NB4 (cell line): ENCODE measurements at regions not wholly inside any gene's neighbourhood (a gene's known extent, or its start where the extent isn't known, plus 50 kb on each side); places are given as distances from the start of the nearest gene placed in this dataset.

ENCODE experiments used
- DNase-seq: peaks from one replicate; pipeline ENCODE4 v3.0.0; 2010; ENCODE audit warnings: low read depth
- H3K4me3 ChIP-seq: one replicate; pipeline ENCODE4 v1.5.1; 2011; ENCODE audit warnings: mild to moderate bottlenecking, low read depth, low read length, moderate library complexity
- MAX ChIP-seq: IDR thresholded peaks from 2 replicates; pipeline ENCODE4 v1.6.1; 2011; ENCODE audit warnings: low read depth, low read length
- MYC ChIP-seq: IDR thresholded peaks from 2 replicates; pipeline ENCODE4 v1.6.1; 2011; ENCODE audit warnings: low read depth, low read length
- POLR2A ChIP-seq: IDR thresholded peaks from 2 replicates; pipeline ENCODE4 v1.6.1; 2011; ENCODE audit warnings: mild to moderate bottlenecking; ENCODE audit not compliant: insufficient read length; ENCODE audit errors: extremely low read depth
- TF ChIP-seq, protein P1 (sequence below): IDR thresholded peaks from one replicate; pipeline ENCODE4 v1.5.1; 2012; ENCODE audit warnings: low read depth, low read length

DNA sequence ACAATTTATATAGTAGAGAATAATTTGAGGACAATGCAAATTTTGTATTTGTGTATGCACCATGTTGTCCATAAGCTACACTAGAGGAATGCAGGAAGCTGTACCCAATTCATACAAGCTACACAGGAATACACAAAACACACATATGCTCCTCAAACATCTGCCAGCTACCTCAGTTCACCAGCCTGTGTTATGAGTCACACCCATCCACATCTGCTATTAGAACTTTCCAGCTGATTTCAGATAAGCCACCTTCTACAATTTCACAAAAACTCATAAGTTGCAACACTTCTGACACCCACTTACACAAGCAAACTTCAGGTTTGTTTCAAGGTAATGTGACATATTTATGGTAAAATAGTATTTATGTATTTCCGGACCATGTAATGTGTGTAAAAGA is 438.9 kb downstream of the SATB2 start:
- TF ChIP-seq, protein P1, sequence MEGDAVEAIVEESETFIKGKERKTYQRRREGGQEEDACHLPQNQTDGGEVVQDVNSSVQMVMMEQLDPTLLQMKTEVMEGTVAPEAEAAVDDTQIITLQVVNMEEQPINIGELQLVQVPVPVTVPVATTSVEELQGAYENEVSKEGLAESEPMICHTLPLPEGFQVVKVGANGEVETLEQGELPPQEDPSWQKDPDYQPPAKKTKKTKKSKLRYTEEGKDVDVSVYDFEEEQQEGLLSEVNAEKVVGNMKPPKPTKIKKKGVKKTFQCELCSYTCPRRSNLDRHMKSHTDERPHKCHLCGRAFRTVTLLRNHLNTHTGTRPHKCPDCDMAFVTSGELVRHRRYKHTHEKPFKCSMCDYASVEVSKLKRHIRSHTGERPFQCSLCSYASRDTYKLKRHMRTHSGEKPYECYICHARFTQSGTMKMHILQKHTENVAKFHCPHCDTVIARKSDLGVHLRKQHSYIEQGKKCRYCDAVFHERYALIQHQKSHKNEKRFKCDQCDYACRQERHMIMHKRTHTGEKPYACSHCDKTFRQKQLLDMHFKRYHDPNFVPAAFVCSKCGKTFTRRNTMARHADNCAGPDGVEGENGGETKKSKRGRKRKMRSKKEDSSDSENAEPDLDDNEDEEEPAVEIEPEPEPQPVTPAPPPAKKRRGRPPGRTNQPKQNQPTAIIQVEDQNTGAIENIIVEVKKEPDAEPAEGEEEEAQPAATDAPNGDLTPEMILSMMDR = no peak
- TF ChIP-seq POLR2A = no peak
- no peak for TF ChIP-seq MYC
- TF ChIP-seq MAX = no peak
- H3K4me3 ChIP-seq = no peak overlapping the region
- no peak for DNase-seq

GRCh38 chr2:199015072-199015471 is 442.7 kb downstream of the SATB2 start:
- H3K4me3 ChIP-seq = no peak overlapping the region
- TF ChIP-seq MYC (no peak), POLR2A (no peak), MAX (no peak)
- TF ChIP-seq, protein P1 = no peak
- no peak for DNase-seq

DNA sequence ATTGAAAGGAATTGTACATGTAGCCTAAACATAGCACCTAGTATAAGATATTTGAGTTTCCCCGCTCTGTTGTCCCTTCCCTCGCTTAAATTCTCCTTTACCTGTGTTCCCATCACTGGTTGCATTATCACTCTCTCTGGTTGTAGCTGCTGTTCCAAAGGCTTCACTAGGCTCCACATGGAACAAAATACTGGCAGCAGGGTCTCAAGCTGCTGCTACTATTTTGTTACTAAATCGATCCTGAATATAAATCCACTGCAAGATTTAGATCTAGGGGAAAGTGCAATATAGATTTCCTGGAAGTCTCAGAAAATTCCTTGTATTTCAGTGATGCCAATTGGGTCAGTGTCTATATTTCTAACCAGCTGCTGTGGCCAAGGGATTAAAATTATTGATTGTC is 443.5 kb downstream of the SATB2 start:
- no peak for DNase-seq
- H3K4me3 ChIP-seq = no peak overlapping the region
- TF ChIP-seq, protein P1 = no peak
- TF ChIP-seq MAX = no peak
- TF ChIP-seq POLR2A = no peak
- TF ChIP-seq MYC = no peak

DNA sequence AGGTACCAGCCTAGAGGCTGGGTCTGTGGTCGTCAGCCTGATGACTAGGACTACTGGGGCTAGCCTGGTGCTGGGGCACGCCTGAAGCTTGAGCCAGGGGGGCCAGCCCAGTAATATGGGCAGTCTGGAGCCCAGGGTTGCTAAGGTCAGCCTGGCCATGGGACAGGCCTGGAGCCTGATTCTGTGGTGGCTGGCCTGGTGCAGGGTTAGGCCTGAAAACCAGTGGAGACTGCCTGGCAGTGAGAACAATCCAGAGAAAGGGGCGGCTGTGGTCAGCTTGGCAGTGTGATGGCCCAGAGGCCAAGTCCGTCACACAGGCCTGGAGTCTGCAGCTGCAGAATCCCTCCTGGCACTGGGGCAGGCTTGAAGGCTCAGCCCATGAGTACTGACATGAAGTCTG is 445.8 kb downstream of the SATB2 start:
- TF ChIP-seq MYC (no peak), POLR2A (no peak), MAX (no peak)
- TF ChIP-seq, protein P1 = no peak
- H3K4me3 ChIP-seq = no peak overlapping the region
- no peak for DNase-seq

DNA sequence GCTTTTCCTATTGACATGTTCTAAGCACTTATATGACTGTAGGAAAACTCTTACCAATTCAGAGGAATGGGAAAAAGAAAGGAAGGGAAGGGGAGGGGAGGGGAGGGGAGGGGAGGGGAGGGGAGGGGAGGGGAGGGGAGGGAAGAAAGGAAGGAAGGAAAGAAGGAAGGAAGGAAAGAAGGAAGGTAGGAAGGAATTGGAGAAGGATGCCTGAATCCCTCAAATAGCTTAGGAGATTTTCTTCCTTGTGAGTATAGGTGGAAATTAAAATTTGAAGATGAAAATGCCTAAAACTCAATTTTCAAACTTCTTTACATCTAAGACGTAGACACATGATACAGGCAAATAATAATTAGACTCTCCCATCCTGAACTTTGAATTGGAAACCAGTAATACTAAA is 463.1 kb downstream of the SATB2 start:
- H3K4me3 ChIP-seq = no peak overlapping the region
- no peak for TF ChIP-seq MAX
- no peak for DNase-seq

GRCh38 chr2:198991431-198991830 is 466.3 kb downstream of the SATB2 start:
- DNase-seq = peak; percentile 6
- no peak overlapping the region for H3K4me3 ChIP-seq
- TF ChIP-seq, protein P1 = no peak
- TF ChIP-seq MYC (no peak), POLR2A (no peak), MAX (no peak)
